Hepatocyte (in vitro differentiated cells): ENCODE measurements at regions not wholly inside any gene's neighbourhood (a gene's known extent, or its start where the extent isn't known, plus 50 kb on each side); places are given as distances from the start of the nearest gene placed in this dataset.

ENCODE experiments used
- EZH2 ChIP-seq: fragments of 200-600 bp; sonication (generic); IDR thresholded peaks from 2 replicates; pipeline ENCODE4 v1.6.1; 2016; ENCODE audit warnings: antibody characterized with exemption, mild to moderate bottlenecking, borderline replicate concordance
- TF ChIP-seq, protein P1 (sequence below): fragments of 200-600 bp; sonication (generic); IDR thresholded peaks from 2 replicates; pipeline ENCODE4 v1.5.1; 2016; ENCODE audit warnings: antibody characterized with exemption, mild to moderate bottlenecking; ENCODE audit not compliant: poor library complexity

DNA sequence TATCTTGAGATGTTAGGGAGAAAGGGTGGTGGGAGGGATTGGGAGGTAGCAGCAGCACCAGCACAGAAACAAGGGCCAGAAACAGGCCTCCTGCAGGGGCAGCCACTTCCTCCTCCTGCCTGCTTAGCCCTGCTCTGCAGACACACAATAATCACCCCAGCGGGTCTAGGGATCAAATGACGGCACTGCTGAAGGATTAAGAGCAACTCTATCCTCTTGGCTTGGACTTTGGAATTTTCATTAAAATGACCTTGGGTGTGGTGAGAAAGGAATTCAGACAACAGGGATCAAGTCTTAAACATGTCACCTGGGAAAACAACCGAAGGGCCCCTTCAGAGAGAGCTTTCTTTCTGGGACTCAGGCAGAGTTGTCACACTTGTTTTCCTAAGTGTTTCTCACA lies 353.4 kb downstream of the SPRY1 start:
- TF ChIP-seq, protein P1, sequence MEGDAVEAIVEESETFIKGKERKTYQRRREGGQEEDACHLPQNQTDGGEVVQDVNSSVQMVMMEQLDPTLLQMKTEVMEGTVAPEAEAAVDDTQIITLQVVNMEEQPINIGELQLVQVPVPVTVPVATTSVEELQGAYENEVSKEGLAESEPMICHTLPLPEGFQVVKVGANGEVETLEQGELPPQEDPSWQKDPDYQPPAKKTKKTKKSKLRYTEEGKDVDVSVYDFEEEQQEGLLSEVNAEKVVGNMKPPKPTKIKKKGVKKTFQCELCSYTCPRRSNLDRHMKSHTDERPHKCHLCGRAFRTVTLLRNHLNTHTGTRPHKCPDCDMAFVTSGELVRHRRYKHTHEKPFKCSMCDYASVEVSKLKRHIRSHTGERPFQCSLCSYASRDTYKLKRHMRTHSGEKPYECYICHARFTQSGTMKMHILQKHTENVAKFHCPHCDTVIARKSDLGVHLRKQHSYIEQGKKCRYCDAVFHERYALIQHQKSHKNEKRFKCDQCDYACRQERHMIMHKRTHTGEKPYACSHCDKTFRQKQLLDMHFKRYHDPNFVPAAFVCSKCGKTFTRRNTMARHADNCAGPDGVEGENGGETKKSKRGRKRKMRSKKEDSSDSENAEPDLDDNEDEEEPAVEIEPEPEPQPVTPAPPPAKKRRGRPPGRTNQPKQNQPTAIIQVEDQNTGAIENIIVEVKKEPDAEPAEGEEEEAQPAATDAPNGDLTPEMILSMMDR = no peak
- no peak for TF ChIP-seq EZH2
